NCI-H1048 (cell line): ENCODE measurements at regions not wholly inside any gene's neighbourhood (a gene's known extent, or its start where the extent isn't known, plus 50 kb on each side); places are given as distances from the start of the nearest gene placed in this dataset.

ENCODE experiments used
- DNase-seq: peaks from one replicate; lab custom pipeline; 2025; lab: John Stamatoyannopoulos, UW

GRCh38 chr1:36743286-36744005 lies 260.7 kb upstream of the CSF3R start:
- DNase-seq = no peak

GRCh38 chr1:36741066-36741465 lies 258.4 kb upstream of the CSF3R start:
- DNase-seq = no peak

GRCh38 chr1:36740446-36740845 lies 257.7 kb upstream of the CSF3R start:
- DNase-seq = no peak

- DNase-seq = no peak
These were observed 257.1 kb upstream of the CSF3R start for GRCh38 chr1:36739703-36740289.

GRCh38 chr1:36738245-36738644 lies 255.5 kb upstream of the CSF3R start:
- no peak for DNase-seq

- DNase-seq = no peak
These were observed 255.1 kb upstream of the CSF3R start for GRCh38 chr1:36737767-36738166.

GRCh38 chr1:36737038-36737555 lies 254.4 kb upstream of the CSF3R start:
- DNase-seq = no peak

GRCh38 chr1:36735939-36736730 lies 253.4 kb upstream of the CSF3R start:
- no peak for DNase-seq

- DNase-seq = no peak
These were observed 252.7 kb upstream of the CSF3R start for GRCh38 chr1:36735436-36735835.

- DNase-seq = no peak
These were observed 251.6 kb upstream of the CSF3R start for GRCh38 chr1:36734356-36734755.

- no peak for DNase-seq
These were observed 251.0 kb upstream of the CSF3R start for GRCh38 chr1:36733748-36734147.

- DNase-seq = no peak
These were observed 249.3 kb upstream of the CSF3R start for GRCh38 chr1:36732015-36732356.

- no peak for DNase-seq
These were observed 248.7 kb upstream of the CSF3R start for GRCh38 chr1:36731226-36732014.

- DNase-seq = no peak
These were observed 247.9 kb upstream of the CSF3R start for GRCh38 chr1:36730599-36730998.

- no peak for DNase-seq
These were observed 247.2 kb upstream of the CSF3R start for GRCh38 chr1:36729716-36730510.

- DNase-seq = no peak
These were observed 246.6 kb upstream of the CSF3R start for GRCh38 chr1:36729289-36729688.

- DNase-seq = no peak
These were observed 246.1 kb upstream of the CSF3R start for GRCh38 chr1:36728846-36729245.

GRCh38 chr1:36728051-36728450 lies 245.3 kb upstream of the CSF3R start:
- no peak for DNase-seq

GRCh38 chr1:36725151-36725550 lies 242.4 kb upstream of the CSF3R start:
- no peak for DNase-seq

GRCh38 chr1:36723813-36724212 lies 241.1 kb upstream of the CSF3R start:
- DNase-seq = no peak

GRCh38 chr1:36722871-36723270 lies 240.2 kb upstream of the CSF3R start:
- DNase-seq = no peak
